ENCODE measurements at regions not wholly inside any gene's neighbourhood (a gene's known extent, or its start where the extent isn't known, plus 50 kb on each side); places are given as distances from the start of the nearest gene placed in this dataset.

GRCh38 chr13:111539252-111539651 is 218.8 kb downstream of the TEX29 start:
- DNase-seq, result peak in 1 of 4 donors; percentile 68
- intact Hi-C loops (cut with DNase I), result no loop called here
- no peak overlapping the region for H3K27ac ChIP-seq

DNA sequence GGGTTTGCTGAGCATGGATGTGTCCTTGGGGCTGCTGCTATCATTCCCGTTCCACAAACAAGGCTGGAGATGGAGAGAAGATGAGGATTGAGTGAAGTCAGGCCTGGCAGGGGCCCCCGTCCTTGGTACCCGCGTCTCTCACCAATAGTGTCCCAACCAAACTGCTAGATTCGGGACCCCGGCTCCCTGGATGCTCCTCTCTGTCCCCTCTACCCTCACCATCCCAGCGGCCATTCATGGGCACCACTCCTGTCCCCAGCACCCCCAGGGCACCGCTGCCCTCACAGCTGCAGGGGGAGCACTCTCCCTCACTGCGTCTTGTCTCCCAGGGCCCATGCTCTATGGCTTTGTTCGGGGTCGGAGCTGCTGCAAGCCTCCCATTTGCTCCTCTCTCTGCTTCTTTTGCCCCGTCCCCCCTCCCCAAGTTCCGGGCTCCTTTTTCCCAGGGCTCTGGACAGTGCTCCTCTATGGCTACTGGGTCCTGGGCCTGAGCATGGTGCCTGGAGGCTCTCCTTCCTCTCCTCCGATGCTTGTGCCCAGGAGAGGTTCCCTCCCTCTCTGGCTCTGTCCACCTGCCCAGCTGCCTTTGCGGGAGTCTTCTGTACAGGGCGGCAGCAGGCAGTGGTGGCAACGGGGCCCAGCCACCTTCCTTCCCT is 219.5 kb downstream of the TEX29 start:
- Histone ChIP-seq H3K4me3 (no peak overlapping the region), H3K36me3 (no peaks in the 10 kb centered on the region), H3K9me3 (no peaks in the 10 kb centered on the region), H3K27ac (no peak overlapping the region), H3K27me3 (peaks cover 19 to 68% of the 10 kb centered on the region in 2 donors), H3K4me1 (no peaks in the 10 kb centered on the region)
- TF ChIP-seq CTCF (IDR thresholded peaks at IDR 0.05), result no peak
- intact Hi-C loops (cut with DNase I), result no loop called here
- DNase-seq (peak in 1 of 4 donors; percentile 53), ATAC-seq (no peak)

More at GRCh38 chr13:111539252-111539651, 218.8 kb downstream of the TEX29 start:
- no peaks in the 10 kb centered on the region for H3K9me3 ChIP-seq
- no peaks in the 10 kb centered on the region for H3K4me1 ChIP-seq
- no peak overlapping the region for H3K4me3 ChIP-seq
- TF ChIP-seq CTCF (IDR thresholded peaks at IDR 0.05), result no peak
- H3K36me3 ChIP-seq, result no peaks in the 10 kb centered on the region
- peaks cover 26 to 74% of the 10 kb centered on the region in 2 donors for H3K27me3 ChIP-seq
- no peak for ATAC-seq

- TF ChIP-seq CTCF (IDR thresholded peaks at IDR 0.05), result no peak
- Histone ChIP-seq H3K9me3 (no peaks in the 10 kb centered on the region), H3K36me3 (no peaks in the 10 kb centered on the region), H3K27ac (no peak overlapping the region), H3K4me3 (no peak overlapping the region), H3K27me3 (peaks cover 13 to 62% of the 10 kb centered on the region in 2 donors), H3K4me1 (no peaks in the 10 kb centered on the region)
- ATAC-seq, result no peak
- intact Hi-C loops (cut with DNase I), result no loop called here
- peak in 1 of 4 donors; percentile 54 for DNase-seq
Observed at GRCh38 chr13:111540486-111540885, 220.0 kb downstream of the TEX29 start.

GRCh38 chr13:111541345-111541744 is 220.9 kb downstream of the TEX29 start:
- no peaks in the 10 kb centered on the region for H3K36me3 ChIP-seq
- H3K27ac ChIP-seq, result no peak overlapping the region
- peaks cover 5 to 54% of the 10 kb centered on the region in 2 donors for H3K27me3 ChIP-seq
- ATAC-seq, result no peak
- no peak for TF ChIP-seq CTCF (IDR thresholded peaks at IDR 0.05)
- peaks cover 0 to 2% of the 10 kb centered on the region in 2 donors for H3K9me3 ChIP-seq
- peak in 1 of 4 donors; percentile 24 for DNase-seq
- no peaks in the 10 kb centered on the region for H3K4me1 ChIP-seq
- H3K4me3 ChIP-seq, result no peak overlapping the region
- intact Hi-C loops (cut with DNase I), result no loop called here

DNA sequence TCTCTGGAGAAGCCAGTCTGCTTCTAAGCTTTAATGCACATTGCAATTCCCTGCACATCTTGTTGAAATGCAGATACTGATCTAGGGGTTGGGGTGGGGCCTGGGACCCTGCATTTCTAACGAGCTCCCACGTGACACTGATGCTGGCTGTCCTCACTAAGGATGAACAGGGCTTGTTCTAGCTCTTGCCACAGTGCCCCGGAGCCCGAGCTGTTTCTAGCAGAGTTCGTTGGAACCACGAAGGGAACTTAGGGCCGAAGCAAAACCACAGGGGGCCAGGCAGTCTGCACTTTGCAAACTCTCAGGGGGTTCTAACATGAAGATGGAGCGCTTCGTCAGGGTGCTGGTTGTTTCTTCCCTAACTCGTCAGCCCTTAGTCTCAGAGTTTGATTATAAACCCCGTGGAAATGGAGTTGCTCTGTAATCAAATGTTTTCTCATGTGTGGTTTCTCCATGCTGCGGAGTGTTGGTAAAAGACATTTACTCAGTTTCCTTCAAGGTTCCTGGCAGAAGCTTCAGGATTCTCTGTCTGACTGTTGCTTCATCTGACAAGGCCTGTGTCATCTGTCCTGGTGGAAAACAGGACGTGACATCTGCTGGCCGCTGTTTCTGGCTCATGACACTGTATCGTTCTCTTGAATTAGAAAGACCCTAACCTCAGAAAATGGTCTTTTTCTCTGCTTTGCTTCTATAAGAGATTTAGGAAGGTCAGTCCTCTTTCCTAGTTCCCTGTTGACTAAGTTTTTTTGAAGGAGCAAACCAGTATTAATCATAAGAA is 221.5 kb downstream of the TEX29 start:
- intact Hi-C loops (cut with DNase I), result no loop called here
- Histone ChIP-seq H3K4me1 (no peaks in the 10 kb centered on the region), H3K9me3 (peaks cover 0 to 2% of the 10 kb centered on the region in 2 donors), H3K36me3 (no peaks in the 10 kb centered on the region), H3K27ac (no peak overlapping the region), H3K27me3 (peaks cover under 1 to 48% of the 10 kb centered on the region in 2 donors), H3K4me3 (no peak overlapping the region)
- ATAC-seq, result no peak
- TF ChIP-seq CTCF (IDR thresholded peaks at IDR 0.05), result no peak
- peak in 1 of 4 donors; percentile 14 for DNase-seq

Data from left lung (tissue), 4 donors.